Upper lobe of left lung (tissue), 6 donors: ENCODE measurements at regions not wholly inside any gene's neighbourhood (a gene's known extent, or its start where the extent isn't known, plus 50 kb on each side); places are given as distances from the start of the nearest gene placed in this dataset.

ENCODE experiments used
- ATAC-seq, 2 donors: fragments of 200-7000 bp; cut with Tn5 transposase; one replicate each; pipeline ENCODE4 v1.9.1; 2022; ENCODE audit warnings: mild to moderate bottlenecking in 2 of 2, moderate library complexity in 2 of 2; ENCODE audit not compliant: low FRiP score in 2 of 2
- DNase-seq, 2 donors: peaks; one replicate each; pipeline ENCODE4 v3.0.0-alpha.2; 2019 to 2020
- H3K27ac ChIP-seq, 4 donors: fragments of 200-600 bp; sonication (generic); one replicate each; pipeline ENCODE4 v1.5.1; 2016 to 2019
- H3K27me3 ChIP-seq, 4 donors: fragments of 200-600 bp; sonication (generic); one replicate each; pipeline ENCODE4 v1.5.1; 2017 to 2019
- H3K36me3 ChIP-seq, 4 donors: fragments of 200-600 bp; sonication (generic); one replicate each; pipeline ENCODE4 v1.5.1; 2016 to 2019
- H3K4me1 ChIP-seq, 4 donors: fragments of 200-600 bp; sonication (generic); one replicate each; pipeline ENCODE4 v1.5.1; 2018 to 2019
- H3K4me3 ChIP-seq, 4 donors: fragments of 200-600 bp; sonication (generic); one replicate each; pipeline ENCODE4 v1.5.1; 2017 to 2019; ENCODE audit warnings: mild to moderate bottlenecking in 2 of 4, moderate library complexity in 1 of 4
- H3K9me3 ChIP-seq, 4 donors: fragments of 200-600 bp; sonication (generic); one replicate each; pipeline ENCODE4 v1.5.1; 2018 to 2019
- EP300 ChIP-seq, 4 donors: sonication (generic); formaldehyde crosslinking; IDR thresholded peaks; one replicate each; pipeline ENCODE4 v1.5.1; 2017; ENCODE audit warnings: antibody characterized with exemption in 4 of 4, control low read depth in 2 of 4
- POLR2A ChIP-seq, 4 donors: fragments of 450-650 bp; IDR thresholded peaks; one replicate each; pipeline ENCODE4 v1.5.1; 2016 to 2017; ENCODE audit warnings: antibody characterized with exemption in 4 of 4, mild to moderate bottlenecking in 2 of 4
- POLR2AphosphoS5 ChIP-seq, 2 donors: sonication (generic); formaldehyde crosslinking; IDR thresholded peaks; one replicate each; pipeline ENCODE4 v1.5.1; 2017; ENCODE audit warnings: antibody characterized with exemption in 2 of 2
- WGBS, 2 donors: methylation state at CpG; one replicate each; pipeline ENCODE4 v1.1.5; 2017 to 2018; 5-methylcytosine and 5-hydroxymethylcytosine counted together
- TF ChIP-seq, protein P1 (sequence below), 6 experiments: fragments of 450-650 bp in 4 of 6; fragments of 200-600 bp in 2 of 6; sonication (generic) in 2 of 6; IDR thresholded peaks; one replicate each; pipeline ENCODE4 v1.5.1; 2016 to 2019; ENCODE audit warnings: antibody characterized with exemption in 6 of 6
- donor health status: DM: no; HTN: no; CAD: no; lungs with moderate emphysema.
- donor health status: DM: no; HTN: yes; CAD: no; lungs with severe emphysema.

DNA sequence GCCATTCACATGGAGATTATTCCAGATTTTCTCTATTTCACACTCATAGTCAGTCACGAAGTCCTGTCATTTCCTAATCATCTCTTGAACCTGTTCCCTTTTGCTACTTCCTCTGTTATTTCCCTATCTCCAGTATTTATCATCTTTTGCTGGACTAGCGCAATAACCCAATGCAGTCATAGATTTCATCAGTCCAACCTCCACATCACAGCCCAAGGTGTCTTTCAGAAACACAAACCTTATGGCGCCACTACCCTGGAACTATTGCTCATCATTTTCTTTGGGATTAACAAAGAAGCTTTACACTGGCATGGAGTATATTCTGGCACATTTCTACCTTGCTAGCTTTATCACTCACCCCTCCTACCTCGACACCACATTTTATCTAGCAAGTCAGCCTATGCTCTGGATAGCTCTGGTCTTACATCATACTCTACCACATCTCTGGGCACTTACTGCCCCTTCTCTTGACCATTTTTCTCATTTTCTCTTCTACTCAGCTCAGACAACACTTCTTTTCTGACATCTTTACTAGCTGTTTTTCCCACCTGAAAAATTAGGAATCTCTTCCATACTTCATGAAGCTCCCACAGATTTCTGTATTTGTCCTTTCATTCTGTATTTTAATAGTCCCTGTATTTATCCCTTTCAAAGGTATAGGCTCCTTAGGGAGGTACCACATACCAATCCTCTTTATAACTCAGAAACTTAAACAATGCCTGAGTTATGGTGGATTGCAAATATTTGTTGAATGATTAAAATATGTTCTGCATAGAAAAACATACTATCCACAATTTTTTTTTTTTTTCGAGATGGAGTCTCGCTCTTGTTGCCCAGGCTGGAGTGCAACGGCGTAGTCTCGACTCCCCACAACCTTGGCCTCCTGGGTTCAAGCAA lies 534.7 kb downstream of the KLF12 start:
- DNase-seq (no peak), ATAC-seq (no peak)
- H3K27me3 ChIP-seq: no peaks in the 10 kb centered on the region
- no peak overlapping the region for H3K4me3 ChIP-seq
- no peak overlapping the region for H3K27ac ChIP-seq
- TF ChIP-seq POLR2AphosphoS5 (IDR thresholded peaks at IDR 0.05): no peak
- no peak for TF ChIP-seq POLR2A (IDR thresholded peaks at IDR 0.05)
- TF ChIP-seq, protein P1, sequence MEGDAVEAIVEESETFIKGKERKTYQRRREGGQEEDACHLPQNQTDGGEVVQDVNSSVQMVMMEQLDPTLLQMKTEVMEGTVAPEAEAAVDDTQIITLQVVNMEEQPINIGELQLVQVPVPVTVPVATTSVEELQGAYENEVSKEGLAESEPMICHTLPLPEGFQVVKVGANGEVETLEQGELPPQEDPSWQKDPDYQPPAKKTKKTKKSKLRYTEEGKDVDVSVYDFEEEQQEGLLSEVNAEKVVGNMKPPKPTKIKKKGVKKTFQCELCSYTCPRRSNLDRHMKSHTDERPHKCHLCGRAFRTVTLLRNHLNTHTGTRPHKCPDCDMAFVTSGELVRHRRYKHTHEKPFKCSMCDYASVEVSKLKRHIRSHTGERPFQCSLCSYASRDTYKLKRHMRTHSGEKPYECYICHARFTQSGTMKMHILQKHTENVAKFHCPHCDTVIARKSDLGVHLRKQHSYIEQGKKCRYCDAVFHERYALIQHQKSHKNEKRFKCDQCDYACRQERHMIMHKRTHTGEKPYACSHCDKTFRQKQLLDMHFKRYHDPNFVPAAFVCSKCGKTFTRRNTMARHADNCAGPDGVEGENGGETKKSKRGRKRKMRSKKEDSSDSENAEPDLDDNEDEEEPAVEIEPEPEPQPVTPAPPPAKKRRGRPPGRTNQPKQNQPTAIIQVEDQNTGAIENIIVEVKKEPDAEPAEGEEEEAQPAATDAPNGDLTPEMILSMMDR (IDR thresholded peaks at IDR 0.05): no peak
- TF ChIP-seq EP300 (IDR thresholded peaks at IDR 0.05): no peak
- no peaks in the 10 kb centered on the region for H3K9me3 ChIP-seq
- no peaks in the 10 kb centered on the region for H3K4me1 ChIP-seq
- H3K36me3 ChIP-seq: no peaks in the 10 kb centered on the region
- WGBS, 2 donors: 84 to 89% methylated on average over 9 of the region's 9 CpGs

DNA sequence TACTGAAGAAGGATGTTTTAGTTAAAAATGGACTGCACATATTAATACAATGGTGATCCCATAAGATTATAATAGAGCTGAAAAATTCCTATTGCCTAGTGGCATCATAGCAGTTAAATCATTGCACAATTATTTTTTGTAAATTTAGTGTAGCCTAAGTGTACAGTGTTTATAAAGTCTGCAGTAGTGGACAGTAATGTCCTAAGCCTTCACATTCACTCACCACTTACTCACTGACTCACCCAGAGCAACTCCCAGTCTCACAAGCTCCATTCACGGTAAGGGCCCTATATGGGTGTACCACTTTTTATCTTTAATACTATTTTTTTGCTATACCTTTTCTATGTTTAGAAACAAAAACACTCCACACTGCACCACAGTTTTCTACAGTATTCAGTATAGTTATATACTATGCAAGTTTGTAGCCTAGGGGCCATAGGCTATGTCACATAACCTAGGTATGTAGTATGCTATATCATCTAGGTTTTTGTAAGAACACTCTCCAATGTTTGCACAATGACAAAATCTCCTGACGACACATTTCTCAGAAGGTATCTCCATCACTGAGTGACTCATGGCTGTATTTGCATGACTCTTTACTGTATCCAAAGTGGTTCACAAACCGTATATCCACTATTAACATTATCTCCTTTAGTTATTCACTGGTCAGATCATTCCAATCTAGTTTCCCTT lies 536.0 kb downstream of the KLF12 start:
- Histone ChIP-seq H3K4me1 (no peaks in the 10 kb centered on the region), H3K9me3 (no peaks in the 10 kb centered on the region), H3K4me3 (no peak overlapping the region), H3K36me3 (no peaks in the 10 kb centered on the region), H3K27me3 (no peaks in the 10 kb centered on the region), H3K27ac (no peak overlapping the region)
- WGBS, 2 donors: 62 to 75% methylated on average over 3 of the region's 3 CpGs
- ATAC-seq (no peak), DNase-seq (no peak)
- TF ChIP-seq POLR2AphosphoS5 (IDR thresholded peaks at IDR 0.05) (no peak), EP300 (IDR thresholded peaks at IDR 0.05) (peak in 1 of 4 donors; percentile 43), POLR2A (IDR thresholded peaks at IDR 0.05) (no peak)
- TF ChIP-seq, protein P1 (IDR thresholded peaks at IDR 0.05): no peak

DNA sequence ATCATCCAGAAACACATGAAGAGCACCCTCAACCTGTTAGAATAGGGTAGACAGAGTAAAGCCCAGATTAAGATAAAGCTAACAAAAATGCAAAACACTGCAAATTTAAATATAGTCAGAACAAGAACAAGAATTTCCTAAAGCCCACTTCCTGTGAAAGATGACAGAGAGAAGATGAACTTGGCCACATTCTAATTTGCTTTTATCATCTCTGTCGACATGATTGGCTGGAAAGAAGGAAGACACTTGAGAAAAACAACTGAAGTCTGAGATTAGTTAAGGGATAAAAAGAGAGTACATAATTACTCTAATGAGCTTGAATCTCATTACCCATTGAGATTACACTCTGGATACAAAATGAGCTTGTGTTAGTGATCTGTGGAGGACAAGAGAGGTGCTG lies 537.6 kb downstream of the KLF5 start:
- Histone ChIP-seq H3K36me3 (no peaks in the 10 kb centered on the region), H3K9me3 (no peaks in the 10 kb centered on the region), H3K4me3 (no peak overlapping the region), H3K4me1 (no peaks in the 10 kb centered on the region), H3K27me3 (no peaks in the 10 kb centered on the region), H3K27ac (no peak overlapping the region)
- ATAC-seq (no peak), DNase-seq (no peak)
- 73 to 78% methylated on average over 1 of the region's 1 CpG for WGBS, 2 donors
- TF ChIP-seq, protein P1 (IDR thresholded peaks at IDR 0.05): no peak
- TF ChIP-seq EP300 (IDR thresholded peaks at IDR 0.05): no peak

DNA sequence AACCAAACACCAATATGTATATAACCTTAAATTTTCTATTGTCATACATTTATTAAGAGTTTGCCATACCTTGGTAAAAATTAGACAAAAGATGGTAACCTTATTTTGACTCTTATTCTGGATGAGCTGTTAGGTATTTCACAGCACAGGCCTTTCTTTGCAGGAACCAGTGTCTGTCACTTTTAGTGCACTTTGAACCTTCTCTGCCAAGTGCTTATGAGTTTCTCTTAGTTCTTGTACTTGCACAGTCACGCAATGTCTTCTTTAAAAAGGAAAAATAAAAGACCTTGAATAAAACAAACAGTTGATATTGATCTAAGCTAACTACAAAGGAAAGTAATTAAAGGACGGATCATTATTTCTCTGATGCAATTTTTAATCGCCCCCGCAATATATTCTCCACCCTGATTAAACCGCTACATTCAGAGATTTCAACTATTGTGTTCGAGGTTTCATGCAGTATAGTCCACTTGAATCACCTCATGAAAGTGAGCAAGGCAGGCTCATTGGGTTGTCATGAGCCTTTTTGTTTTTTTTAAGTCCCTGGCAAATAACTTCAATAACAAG lies 534.5 kb downstream of the KLF5 start:
- Histone ChIP-seq H3K4me3 (no peak overlapping the region), H3K36me3 (no peaks in the 10 kb centered on the region), H3K27me3 (no peaks in the 10 kb centered on the region), H3K9me3 (no peaks in the 10 kb centered on the region), H3K27ac (no peak overlapping the region), H3K4me1 (no peaks in the 10 kb centered on the region)
- TF ChIP-seq POLR2A (IDR thresholded peaks at IDR 0.05) (no peak), EP300 (IDR thresholded peaks at IDR 0.05) (no peak), POLR2AphosphoS5 (IDR thresholded peaks at IDR 0.05) (no peak)
- TF ChIP-seq, protein P1 (IDR thresholded peaks at IDR 0.05): no peak
- 85 to 88% methylated on average over 6 of the region's 6 CpGs for whole genome bisulfite sequencing, 2 donors
- ATAC-seq (no peak), DNase-seq (no peak)
